ENCODE measurements at regions not wholly inside any gene's neighbourhood (a gene's known extent, or its start where the extent isn't known, plus 50 kb on each side); places are given as distances from the start of the nearest gene placed in this dataset.

- H3K36me3 ChIP-seq (ENCODE audit: control insufficient read depth in 1 of 2, insufficient read depth in 2 of 2, low read depth in 1 of 2, low read length in 2 of 2) = no peaks in the 10 kb centered on the region
- no peak overlapping the region for H3K9ac ChIP-seq (ENCODE audit: low read length)
- no peak overlapping the region for H2BK120ac ChIP-seq (ENCODE audit: low read depth, low read length)
- H2AK5ac ChIP-seq (ENCODE audit: low read length, severe bottlenecking) = no peak overlapping the region
- no peak overlapping the region for H2BK5ac ChIP-seq (ENCODE audit: low read depth, low read length, poor library complexity, severe bottlenecking)
- H2BK12ac ChIP-seq (ENCODE audit: low read length in 2 of 2) = no peak overlapping the region
- no peak overlapping the region for H3K4ac ChIP-seq (ENCODE audit: low read depth in 1 of 2, low read length in 2 of 2)
- no peak overlapping the region for H4K91ac ChIP-seq (ENCODE audit: low read length)
- H2AFZ ChIP-seq (ENCODE audit: low read depth, low read length) = no peak overlapping the region
- 100% methylated on average over 1 of the region's 1 CpG for WGBS
- H3K14ac ChIP-seq (ENCODE audit: low read length in 2 of 2) = no peak overlapping the region
- no peak overlapping the region for H3K27ac ChIP-seq (ENCODE audit: low read length, poor library complexity, severe bottlenecking)
- no peak overlapping the region for H3K4me3 ChIP-seq (ENCODE audit: insufficient read depth in 1 of 2, low read depth in 1 of 2, low read length in 2 of 2)
- H4K8ac ChIP-seq (ENCODE audit: low read length) = no peak overlapping the region
- no peak overlapping the region for H3K4me2 ChIP-seq (ENCODE audit: low read length, poor library complexity, severe bottlenecking)
- H3K4me1 ChIP-seq (ENCODE audit: control insufficient read depth, insufficient read depth, low read depth, low read length) = peaks cover 3% of the 10 kb centered on the region
- DNase-seq = no peak
- no peaks in the 10 kb centered on the region for H3K79me1 ChIP-seq (replicated peaks; ENCODE audit: low read length, poor library complexity, severe bottlenecking)
- peaks cover 8% of the 10 kb centered on the region for H3K9me3 ChIP-seq (ENCODE audit: control insufficient read depth, low read length)
- H3K23ac ChIP-seq (ENCODE audit: low read length in 2 of 2) = no peak overlapping the region
- H2BK15ac ChIP-seq (ENCODE audit: low read depth, poor library complexity, severe bottlenecking) = no peak overlapping the region
- H3K27me3 ChIP-seq (ENCODE audit: control insufficient read depth in 1 of 2, insufficient read depth in 1 of 2, low read length in 2 of 2) = peaks cover 0 to 3% of the 10 kb centered on the region in 2 experiments
- H3K18ac ChIP-seq (ENCODE audit: low read depth in 1 of 2, low read length in 2 of 2) = no peak overlapping the region
Measured at GRCh38 chr2:190783513-190784263, 96.9 kb upstream of the GLS start.

DNA sequence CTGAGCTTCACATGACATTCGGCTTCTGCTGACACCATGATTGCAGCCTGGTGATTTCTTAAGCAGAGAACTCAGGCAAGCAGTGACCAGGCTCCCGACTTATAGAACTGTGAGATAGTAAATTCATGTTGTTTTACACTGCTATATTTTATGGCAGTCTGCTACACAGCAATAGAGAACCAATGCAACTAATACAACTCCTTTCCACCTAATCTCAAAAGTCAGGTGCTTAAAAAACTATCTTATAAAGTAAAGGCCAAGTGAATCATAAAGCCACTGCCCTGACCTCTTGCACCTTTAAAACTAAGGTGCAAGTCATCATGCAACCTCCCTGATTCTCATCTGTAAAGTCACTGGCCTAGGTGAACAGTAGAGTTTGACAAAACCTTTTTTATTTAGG, 95.3 kb upstream of the GLS start:
- no peak overlapping the region for H2BK120ac ChIP-seq (ENCODE audit: low read depth, low read length)
- H3K27ac ChIP-seq (ENCODE audit: low read length, poor library complexity, severe bottlenecking) = no peak overlapping the region
- H2AFZ ChIP-seq (ENCODE audit: low read depth, low read length) = no peak overlapping the region
- no peak overlapping the region for H4K8ac ChIP-seq (ENCODE audit: low read length)
- H3K4me2 ChIP-seq (ENCODE audit: low read length, poor library complexity, severe bottlenecking) = no peak overlapping the region
- peaks cover 5% of the 10 kb centered on the region for H3K4me1 ChIP-seq (ENCODE audit: control insufficient read depth, insufficient read depth, low read depth, low read length)
- no peak overlapping the region for H3K9ac ChIP-seq (ENCODE audit: low read length)
- H3K79me1 ChIP-seq (replicated peaks; ENCODE audit: low read length, poor library complexity, severe bottlenecking) = no peaks in the 10 kb centered on the region
- H3K14ac ChIP-seq (ENCODE audit: low read length in 2 of 2) = no peak overlapping the region
- H3K23ac ChIP-seq (ENCODE audit: low read length in 2 of 2) = no peak overlapping the region
- no peak overlapping the region for H3K4ac ChIP-seq (ENCODE audit: low read depth in 1 of 2, low read length in 2 of 2)
- H2BK5ac ChIP-seq (ENCODE audit: low read depth, low read length, poor library complexity, severe bottlenecking) = no peak overlapping the region
- H3K9me3 ChIP-seq (ENCODE audit: control insufficient read depth, low read length) = peaks cover 8% of the 10 kb centered on the region
- H4K91ac ChIP-seq (ENCODE audit: low read length) = no peak overlapping the region
- no peak overlapping the region for H2AK5ac ChIP-seq (ENCODE audit: low read length, severe bottlenecking)
- H3K4me3 ChIP-seq (ENCODE audit: insufficient read depth in 1 of 2, low read depth in 1 of 2, low read length in 2 of 2) = no peak overlapping the region
- 100% methylated on average over 2 of the region's 2 CpGs for WGBS
- H3K27me3 ChIP-seq (ENCODE audit: control insufficient read depth in 1 of 2, insufficient read depth in 1 of 2, low read length in 2 of 2) = no peaks in the 10 kb centered on the region
- H3K36me3 ChIP-seq (ENCODE audit: control insufficient read depth in 1 of 2, insufficient read depth in 2 of 2, low read depth in 1 of 2, low read length in 2 of 2) = no peaks in the 10 kb centered on the region
- DNase-seq = no peak
- no peak overlapping the region for H3K18ac ChIP-seq (ENCODE audit: low read depth in 1 of 2, low read length in 2 of 2)
- H2BK15ac ChIP-seq (ENCODE audit: low read depth, poor library complexity, severe bottlenecking) = no peak overlapping the region
- no peak overlapping the region for H2BK12ac ChIP-seq (ENCODE audit: low read length in 2 of 2)

DNA sequence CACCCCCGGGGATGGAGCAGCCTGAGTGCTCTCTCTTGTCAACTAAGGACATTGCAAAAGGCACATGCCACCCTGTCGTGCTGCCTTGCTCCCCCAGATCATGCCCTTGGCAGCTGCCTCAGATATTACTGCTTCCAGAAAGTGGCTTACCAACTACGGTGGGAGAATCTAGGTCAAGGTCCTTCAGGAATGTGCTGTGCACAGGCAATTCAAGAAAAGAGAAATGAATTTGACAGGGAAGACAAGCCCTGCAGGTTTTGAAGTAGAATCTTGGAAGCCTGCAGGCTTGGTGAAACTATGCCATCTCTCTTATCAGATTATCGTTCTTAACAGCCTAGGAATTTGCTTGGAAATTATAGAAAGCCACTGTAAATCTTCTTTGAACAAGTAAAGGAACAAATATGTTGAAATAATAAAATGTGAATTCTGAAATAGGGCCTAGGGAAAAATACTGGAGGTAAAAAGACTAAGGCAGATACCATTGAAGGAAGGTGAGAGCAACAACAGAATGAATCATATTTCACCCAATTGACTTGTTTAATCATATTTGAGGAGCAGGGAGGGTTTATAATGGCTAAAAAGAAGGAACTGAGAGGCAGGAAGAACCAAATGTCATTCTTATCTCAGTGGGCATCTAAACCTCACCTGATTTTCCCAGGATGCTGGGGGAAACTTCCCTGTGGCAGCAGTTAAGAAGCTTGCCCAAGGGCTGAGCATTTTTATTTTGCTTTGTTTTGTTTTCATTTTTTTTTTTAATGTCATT, 94.0 kb upstream of the GLS start:
- H3K27me3 ChIP-seq (ENCODE audit: control insufficient read depth in 1 of 2, insufficient read depth in 1 of 2, low read length in 2 of 2) = no peaks in the 10 kb centered on the region

GRCh38 chr2:190787743-190788235, 92.8 kb upstream of the GLS start:
- Histone ChIP-seq H4K91ac (ENCODE audit: low read length) (no peak overlapping the region), H3K27ac (ENCODE audit: low read length, poor library complexity, severe bottlenecking) (no peak overlapping the region), H3K4ac (ENCODE audit: low read depth in 1 of 2, low read length in 2 of 2) (no peak overlapping the region), H3K4me1 (ENCODE audit: control insufficient read depth, insufficient read depth, low read depth, low read length) (peaks cover 7% of the 10 kb centered on the region), H4K8ac (ENCODE audit: low read length) (no peak overlapping the region), H3K23ac (ENCODE audit: low read length in 2 of 2) (no peak overlapping the region), H2AFZ (ENCODE audit: low read depth, low read length) (no peak overlapping the region), H2BK15ac (ENCODE audit: low read depth, poor library complexity, severe bottlenecking) (no peak overlapping the region), H3K14ac (ENCODE audit: low read length in 2 of 2) (no peak overlapping the region), H3K9ac (ENCODE audit: low read length) (no peak overlapping the region), H2BK120ac (ENCODE audit: low read depth, low read length) (no peak overlapping the region), H3K27me3 (ENCODE audit: control insufficient read depth in 1 of 2, insufficient read depth in 1 of 2, low read length in 2 of 2) (no peaks in the 10 kb centered on the region), H3K4me3 (ENCODE audit: insufficient read depth in 1 of 2, low read depth in 1 of 2, low read length in 2 of 2) (no peak overlapping the region), H3K9me3 (ENCODE audit: control insufficient read depth, low read length) (peaks cover 8% of the 10 kb centered on the region), H3K4me2 (ENCODE audit: low read length, poor library complexity, severe bottlenecking) (no peak overlapping the region), H2BK5ac (ENCODE audit: low read depth, low read length, poor library complexity, severe bottlenecking) (no peak overlapping the region), H2AK5ac (ENCODE audit: low read length, severe bottlenecking) (peak overlapping the region; percentile 62), H2BK12ac (ENCODE audit: low read length in 2 of 2) (no peak overlapping the region), H3K18ac (ENCODE audit: low read depth in 1 of 2, low read length in 2 of 2) (peak overlapping the region in 1 of 2 experiments; percentile 12), H3K36me3 (ENCODE audit: control insufficient read depth in 1 of 2, insufficient read depth in 2 of 2, low read depth in 1 of 2, low read length in 2 of 2) (no peaks in the 10 kb centered on the region), H3K79me1 (replicated peaks; ENCODE audit: low read length, poor library complexity, severe bottlenecking) (no peaks in the 10 kb centered on the region)
- DNase-seq = no peak
- WGBS = 0% methylated on average over 1 of the region's 3 CpGs

More for the DNA sequence above, 94.0 kb upstream of the GLS start:
- WGBS = 25% methylated on average over 2 of the region's 4 CpGs
- Histone ChIP-seq H3K9me3 (ENCODE audit: control insufficient read depth, low read length) (peaks cover 8% of the 10 kb centered on the region), H3K36me3 (ENCODE audit: control insufficient read depth in 1 of 2, insufficient read depth in 2 of 2, low read depth in 1 of 2, low read length in 2 of 2) (no peaks in the 10 kb centered on the region), H3K4me1 (ENCODE audit: control insufficient read depth, insufficient read depth, low read depth, low read length) (peaks cover 5% of the 10 kb centered on the region), H4K91ac (ENCODE audit: low read length) (no peak overlapping the region), H2BK5ac (ENCODE audit: low read depth, low read length, poor library complexity, severe bottlenecking) (no peak overlapping the region), H3K27ac (ENCODE audit: low read length, poor library complexity, severe bottlenecking) (no peak overlapping the region), H4K8ac (ENCODE audit: low read length) (no peak overlapping the region), H3K4me3 (ENCODE audit: insufficient read depth in 1 of 2, low read depth in 1 of 2, low read length in 2 of 2) (no peak overlapping the region), H3K79me1 (replicated peaks; ENCODE audit: low read length, poor library complexity, severe bottlenecking) (no peaks in the 10 kb centered on the region), H3K23ac (ENCODE audit: low read length in 2 of 2) (no peak overlapping the region), H2AFZ (ENCODE audit: low read depth, low read length) (no peak overlapping the region), H2BK12ac (ENCODE audit: low read length in 2 of 2) (no peak overlapping the region), H3K18ac (ENCODE audit: low read depth in 1 of 2, low read length in 2 of 2) (no peak overlapping the region), H3K14ac (ENCODE audit: low read length in 2 of 2) (no peak overlapping the region), H3K4ac (ENCODE audit: low read depth in 1 of 2, low read length in 2 of 2) (no peak overlapping the region), H3K4me2 (ENCODE audit: low read length, poor library complexity, severe bottlenecking) (no peak overlapping the region), H2BK15ac (ENCODE audit: low read depth, poor library complexity, severe bottlenecking) (no peak overlapping the region), H2AK5ac (ENCODE audit: low read length, severe bottlenecking) (peak overlapping the region; percentile 50), H2BK120ac (ENCODE audit: low read depth, low read length) (no peak overlapping the region), H3K9ac (ENCODE audit: low read length) (no peak overlapping the region)
- no peak for DNase-seq

Data from mesenchymal stem cell (in vitro differentiated cells and primary cell).